NCI-H748 (cell line): ENCODE measurements at regions not wholly inside any gene's neighbourhood (a gene's known extent, or its start where the extent isn't known, plus 50 kb on each side); places are given as distances from the start of the nearest gene placed in this dataset.
"Not testable (repeated sequence)": the region's sequence is repeated elsewhere in the genome, so short reads cannot be mapped to it uniquely, and the experiment has no call there.

ENCODE experiments used
- DNase-seq: peaks from one replicate; lab custom pipeline; 2025; ENCODE audit not compliant: unreplicated experiment; lab: John Stamatoyannopoulos, UW

- DNase-seq, result no peak
Measured at GRCh38 chr16:86334079-86334635, 176.2 kb upstream of the FOXF1 start.

DNA sequence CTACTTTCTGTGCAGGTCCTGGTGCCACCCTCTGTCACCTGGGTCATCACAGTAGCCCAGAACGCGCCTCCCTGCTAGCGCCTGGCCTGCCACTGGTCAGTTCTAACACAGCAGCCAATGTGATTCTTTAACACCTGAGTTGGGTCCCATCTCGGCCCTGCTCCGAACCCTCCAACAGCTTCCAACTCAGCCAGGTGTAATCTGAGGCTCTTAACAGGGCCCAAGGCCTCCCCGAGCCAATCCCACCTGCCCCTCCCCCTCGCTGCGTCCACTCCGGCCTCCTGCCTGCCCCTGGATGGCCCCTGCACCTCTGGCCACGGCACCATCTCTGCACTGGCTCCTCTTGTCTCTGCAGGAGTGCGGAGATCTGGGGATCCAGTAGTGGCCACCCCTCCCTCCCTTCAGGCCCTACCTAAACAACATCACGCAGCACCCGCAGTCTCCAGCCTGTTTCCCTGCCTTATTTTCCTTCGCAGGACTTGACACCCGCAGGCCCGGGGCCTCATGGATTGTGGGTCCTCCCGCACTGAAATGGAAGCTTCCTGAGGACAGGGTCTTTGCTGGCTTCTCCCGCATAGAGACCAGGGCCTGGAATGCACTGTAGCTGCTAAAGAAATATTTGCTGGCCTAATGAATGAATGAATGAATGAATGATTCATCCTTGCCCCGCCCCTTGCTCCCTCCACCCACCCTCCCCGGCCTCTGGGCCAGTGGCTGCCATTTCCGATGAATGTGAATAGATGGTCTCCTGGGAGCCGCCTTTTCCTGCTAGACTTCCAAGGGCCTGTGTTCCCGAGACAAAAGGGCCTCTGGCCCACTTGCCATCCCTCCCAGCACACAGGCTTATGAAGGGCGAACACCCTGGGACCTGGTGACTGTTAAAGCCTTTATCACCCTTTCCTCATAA lies 174.8 kb upstream of the FOXF1 start:
- no peak for DNase-seq

- DNase-seq, result no peak
Measured at GRCh38 chr16:86337138-86337537, 173.2 kb upstream of the FOXF1 start.

DNA sequence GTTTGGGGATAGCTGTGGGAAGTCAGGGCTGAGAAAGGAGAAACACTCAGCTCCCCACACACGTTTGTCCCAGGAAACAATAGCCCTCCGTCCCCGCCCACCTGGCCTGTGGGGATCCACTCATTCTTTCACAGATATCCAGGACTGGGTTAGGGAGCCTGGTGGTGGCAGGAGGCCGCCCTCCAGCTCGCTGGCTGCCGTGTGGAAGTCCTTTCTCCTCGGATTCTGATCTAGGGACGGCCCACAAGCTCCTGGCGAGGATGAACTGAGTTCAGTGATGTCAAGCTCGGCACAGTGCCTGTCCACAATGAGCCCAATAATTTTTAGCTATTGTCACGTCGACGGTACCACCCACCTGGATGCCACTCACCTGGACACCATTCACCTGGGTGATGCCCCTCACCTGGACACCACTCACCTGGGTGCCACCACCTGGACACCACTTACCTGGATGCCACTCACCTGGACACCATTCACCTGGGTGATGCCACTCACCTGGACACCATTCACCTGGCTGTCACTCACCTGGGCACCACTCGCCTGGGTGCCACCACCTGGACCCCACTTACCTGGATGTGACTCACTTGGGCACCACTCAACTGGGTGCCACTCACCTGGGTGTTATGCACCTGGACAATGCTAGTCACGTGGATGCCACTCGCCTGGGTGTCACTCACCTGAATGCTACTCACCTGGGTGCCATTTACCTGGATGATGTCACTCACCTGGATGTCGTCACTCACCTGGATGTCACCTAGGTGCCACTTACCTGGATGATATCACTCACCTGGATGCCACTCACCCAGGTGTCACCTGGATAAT lies 172.5 kb upstream of the FOXF1 start:
- no peak for DNase-seq

DNA sequence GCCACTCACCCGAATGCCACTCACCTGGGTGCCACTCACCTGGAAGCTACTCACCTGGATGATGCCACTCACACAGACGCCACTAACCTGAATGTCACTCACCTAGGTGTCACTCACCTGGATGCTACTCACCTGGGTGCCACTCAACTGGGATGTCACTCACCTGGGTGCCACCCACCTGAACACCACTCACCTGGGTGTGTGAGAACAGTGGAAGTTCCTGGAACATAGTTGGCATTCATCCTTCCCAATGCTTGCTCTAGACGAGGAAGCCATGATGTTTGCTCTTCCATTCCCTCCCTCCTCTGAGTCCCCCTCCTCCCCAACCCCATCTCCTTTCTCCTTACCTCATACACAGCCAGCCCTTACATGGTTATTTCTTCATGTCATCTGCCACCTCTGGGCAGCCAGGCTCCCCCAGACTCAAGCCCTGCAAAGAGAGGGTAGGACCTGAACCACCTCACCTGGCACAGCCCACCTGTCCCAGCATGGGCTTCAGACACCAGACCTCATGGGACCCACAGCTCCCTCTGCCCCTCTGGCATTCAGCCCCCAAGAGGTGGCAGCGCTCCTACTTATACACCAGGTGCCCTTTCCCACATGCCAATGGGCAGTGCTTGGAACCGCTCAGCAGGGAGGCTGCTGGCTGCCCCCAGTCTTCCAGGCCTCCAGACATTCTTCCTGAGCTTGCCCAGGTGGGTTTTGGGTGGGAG lies 171.8 kb upstream of the FOXF1 start:
- DNase-seq, result no peak

DNA sequence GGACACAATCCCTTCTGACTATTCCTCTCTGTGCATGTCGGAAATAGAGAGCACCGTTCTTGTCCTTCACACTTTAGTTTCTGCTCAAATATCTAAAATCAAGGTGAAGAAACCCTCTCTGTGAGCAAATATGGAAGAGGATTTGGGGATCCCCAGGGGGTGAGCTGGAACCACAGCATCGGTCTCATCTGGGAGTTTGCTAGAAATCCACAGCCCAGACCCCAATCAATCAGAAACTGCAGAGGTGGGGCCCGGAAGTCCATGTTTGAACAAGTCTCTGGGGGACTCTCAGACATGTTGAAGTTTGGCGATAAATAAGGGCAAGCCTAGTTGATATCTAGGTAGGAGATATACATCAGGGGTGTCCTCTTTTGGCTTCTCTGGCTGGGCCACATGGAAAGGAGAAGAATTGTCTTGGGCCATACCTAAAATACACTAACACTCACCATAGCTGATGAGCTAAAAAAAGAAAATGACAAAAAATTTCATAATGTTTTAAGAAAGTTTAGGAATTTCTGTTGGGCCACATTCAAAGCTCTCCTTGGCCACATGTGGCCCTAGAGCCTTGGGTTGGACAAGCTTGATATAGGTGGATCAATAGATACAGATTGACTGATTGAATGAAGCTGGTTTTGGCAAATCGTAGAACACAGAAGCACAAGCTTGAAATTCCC lies 168.0 kb upstream of the FOXF1 start:
- DNase-seq, result no peak

GRCh38 chr16:86343027-86343795 lies 167.1 kb upstream of the FOXF1 start:
- no peak for DNase-seq

GRCh38 chr16:86343796-86344585 lies 166.3 kb upstream of the FOXF1 start:
- no peak for DNase-seq

- no peak for DNase-seq
Measured at GRCh38 chr16:86344586-86344871, 165.8 kb upstream of the FOXF1 start.

- DNase-seq, result no peak
Measured at GRCh38 chr16:86344881-86345280, 165.4 kb upstream of the FOXF1 start.

DNA sequence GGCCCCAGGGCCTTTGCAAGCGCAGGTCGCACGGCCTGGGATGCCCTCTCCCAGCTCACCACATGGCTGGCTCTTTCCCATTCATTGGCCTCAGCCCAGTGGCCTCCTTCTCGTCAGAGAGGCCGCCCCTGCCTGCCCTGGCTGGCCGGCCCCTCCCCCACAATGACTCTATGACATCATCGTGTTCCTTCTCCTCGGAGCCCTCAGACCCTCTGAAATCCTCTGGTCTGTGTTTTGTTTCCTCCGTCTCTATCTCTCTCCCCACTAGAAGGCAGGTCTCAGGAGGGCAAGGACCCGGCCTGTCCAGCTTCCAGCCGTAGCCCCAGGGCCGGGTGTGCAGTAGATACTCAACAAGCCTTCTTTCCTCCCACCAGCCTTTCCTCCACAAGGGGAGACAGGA lies 164.8 kb upstream of the FOXF1 start:
- no peak for DNase-seq

- DNase-seq, result no peak
Measured at GRCh38 chr16:86346034-86346433, 164.3 kb upstream of the FOXF1 start.

DNA sequence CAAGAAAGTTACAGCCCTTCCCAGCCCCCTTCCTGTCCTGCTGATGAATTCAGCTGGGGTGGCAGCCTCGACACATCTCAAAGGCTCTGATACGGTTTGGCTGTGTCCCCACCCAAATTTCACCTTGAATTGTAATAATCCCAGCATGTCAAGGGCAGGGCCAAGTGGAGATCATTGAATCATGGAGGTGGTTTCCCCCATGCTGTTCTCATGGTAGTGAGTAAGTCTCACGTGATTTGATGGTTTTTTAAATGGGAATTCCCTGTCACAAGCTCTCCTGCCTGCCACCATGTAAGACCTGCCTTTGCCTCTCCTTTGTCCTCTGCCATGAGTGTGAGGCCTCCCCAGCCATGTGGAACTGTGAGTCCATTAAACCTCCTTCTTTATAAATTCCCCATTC lies 163.2 kb upstream of the FOXF1 start:
- DNase-seq, result no peak

GRCh38 chr16:86347916-86348555 lies 162.3 kb upstream of the FOXF1 start:
- DNase-seq, result no peak

GRCh38 chr16:86349338-86349900 lies 160.9 kb upstream of the FOXF1 start:
- DNase-seq, result no peak

- no peak for DNase-seq
Measured at GRCh38 chr16:86350289-86350688, 160.0 kb upstream of the FOXF1 start.

- DNase-seq, result no peak
Measured at GRCh38 chr16:86351041-86351784, 159.1 kb upstream of the FOXF1 start.

GRCh38 chr16:86351785-86352139 lies 158.6 kb upstream of the FOXF1 start:
- not testable (repeated sequence) for DNase-seq
